Suprapubic skin (tissue), 3 donors: ENCODE measurements at regions not wholly inside any gene's neighbourhood (a gene's known extent, or its start where the extent isn't known, plus 50 kb on each side); places are given as distances from the start of the nearest gene placed in this dataset.

ENCODE experiments used
- EP300 ChIP-seq: sonication (generic); formaldehyde crosslinking; IDR thresholded peaks from one replicate; pipeline ENCODE4 v1.6.1; 2017; ENCODE audit warnings: antibody characterized with exemption
- POLR2A ChIP-seq, 2 donors: fragments of 450-650 bp; IDR thresholded peaks; one replicate each; pipeline ENCODE4 v1.6.1; 2017; ENCODE audit warnings: antibody characterized with exemption in 2 of 2, mild to moderate bottlenecking in 2 of 2, moderate library complexity in 2 of 2
- TF ChIP-seq, protein P1 (sequence below), 2 donors: fragments of 200-600 bp in 1 of 2; fragments of 450-650 bp in 1 of 2; sonication (generic) in 1 of 2; IDR thresholded peaks; one replicate each; pipeline ENCODE4 v1.5.1; 2016 to 2019; ENCODE audit warnings: antibody characterized with exemption in 2 of 2, mild to moderate bottlenecking in 1 of 2, moderate library complexity in 1 of 2

DNA sequence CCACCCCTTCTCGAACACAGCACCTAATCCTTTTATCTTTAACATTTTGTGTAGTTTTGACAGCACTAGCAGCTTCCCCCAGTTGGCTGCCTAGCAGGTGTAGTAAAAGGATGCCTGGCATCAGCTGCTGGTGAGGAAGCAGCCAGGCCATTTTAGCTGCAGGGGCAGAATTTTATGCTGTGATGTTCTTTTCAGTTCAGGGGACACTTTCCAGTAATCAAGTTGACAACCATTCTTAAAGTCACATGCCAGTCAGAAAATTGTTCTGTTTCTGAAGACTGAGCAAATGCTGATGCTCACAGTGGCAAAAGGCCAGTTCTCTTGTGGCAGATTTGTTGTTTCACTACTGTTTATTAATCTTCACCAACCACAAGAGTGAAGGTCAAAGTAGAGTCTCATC lies 570.8 kb downstream of the CCDC85A start:
- TF ChIP-seq, protein P1, sequence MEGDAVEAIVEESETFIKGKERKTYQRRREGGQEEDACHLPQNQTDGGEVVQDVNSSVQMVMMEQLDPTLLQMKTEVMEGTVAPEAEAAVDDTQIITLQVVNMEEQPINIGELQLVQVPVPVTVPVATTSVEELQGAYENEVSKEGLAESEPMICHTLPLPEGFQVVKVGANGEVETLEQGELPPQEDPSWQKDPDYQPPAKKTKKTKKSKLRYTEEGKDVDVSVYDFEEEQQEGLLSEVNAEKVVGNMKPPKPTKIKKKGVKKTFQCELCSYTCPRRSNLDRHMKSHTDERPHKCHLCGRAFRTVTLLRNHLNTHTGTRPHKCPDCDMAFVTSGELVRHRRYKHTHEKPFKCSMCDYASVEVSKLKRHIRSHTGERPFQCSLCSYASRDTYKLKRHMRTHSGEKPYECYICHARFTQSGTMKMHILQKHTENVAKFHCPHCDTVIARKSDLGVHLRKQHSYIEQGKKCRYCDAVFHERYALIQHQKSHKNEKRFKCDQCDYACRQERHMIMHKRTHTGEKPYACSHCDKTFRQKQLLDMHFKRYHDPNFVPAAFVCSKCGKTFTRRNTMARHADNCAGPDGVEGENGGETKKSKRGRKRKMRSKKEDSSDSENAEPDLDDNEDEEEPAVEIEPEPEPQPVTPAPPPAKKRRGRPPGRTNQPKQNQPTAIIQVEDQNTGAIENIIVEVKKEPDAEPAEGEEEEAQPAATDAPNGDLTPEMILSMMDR (IDR thresholded peaks at IDR 0.05) = no peak
- TF ChIP-seq POLR2A (IDR thresholded peaks at IDR 0.05) (no peak), EP300 (no peak)
